Ascending aorta (tissue), 2 donors: ENCODE measurements at regions not wholly inside any gene's neighbourhood (a gene's known extent, or its start where the extent isn't known, plus 50 kb on each side); places are given as distances from the start of the nearest gene placed in this dataset.

Experiments used
- DNase-seq, 2 donors: peaks; one replicate each; pipeline ENCODE4 v3.0.0-alpha.2; 2019; ENCODE audit warnings: low spot score in 2 of 2
- H3K27ac ChIP-seq, 2 donors: fragments of 200-600 bp; sonication (generic); one replicate each; pipeline ENCODE4 v1.5.1; 2016 to 2017; ENCODE audit warnings: mild to moderate bottlenecking in 1 of 2
- H3K27me3 ChIP-seq: fragments of 200-600 bp; sonication (generic); one replicate; pipeline ENCODE4 v1.5.1; 2017
- H3K36me3 ChIP-seq, 2 donors: fragments of 200-600 bp; sonication (generic); one replicate each; pipeline ENCODE4 v1.5.1; 2016
- H3K4me1 ChIP-seq, 2 donors: fragments of 200-600 bp; sonication (generic); one replicate each; pipeline ENCODE4 v1.5.1; 2016 to 2017; ENCODE audit warnings: mild to moderate bottlenecking in 1 of 2
- H3K4me3 ChIP-seq, 2 donors: fragments of 200-600 bp; sonication (generic); one replicate each; pipeline ENCODE4 v1.5.1; 2016 to 2017; ENCODE audit warnings: mild to moderate bottlenecking in 1 of 2
- H3K9me3 ChIP-seq, 2 donors: fragments of 200-600 bp; sonication (generic); one replicate each; pipeline ENCODE4 v1.5.1; 2016
- CTCF ChIP-seq, 3 experiments: fragments of 200-600 bp in 2 of 3; fragments of 450-650 bp in 1 of 3; sonication (generic) in 2 of 3; IDR thresholded peaks; one replicate each; pipeline ENCODE4 v1.5.1; 2016 to 2019; ENCODE audit warnings: antibody characterized with exemption in 3 of 3, mild to moderate bottlenecking in 1 of 3, moderate library complexity in 1 of 3
- intact Hi-C: fragments of 100-400 bp; cut with DNase I; formaldehyde crosslinking; loops from one replicate; pipeline ENCODE4 v1.15.1; 2023

GRCh38 chr21:25054689-25055088, 552.6 kb downstream of the MRPL39 start:
- no peak overlapping the region for H3K4me3 ChIP-seq
- TF ChIP-seq CTCF (IDR thresholded peaks at IDR 0.05) = no peak
- intact Hi-C loops = no loop called here
- no peaks in the 10 kb centered on the region for H3K36me3 ChIP-seq
- no peaks in the 10 kb centered on the region for H3K4me1 ChIP-seq
- H3K27ac ChIP-seq = no peak overlapping the region
- no peak for DNase-seq
- H3K9me3 ChIP-seq = no peaks in the 10 kb centered on the region
- H3K27me3 ChIP-seq = no peaks in the 10 kb centered on the region

DNA sequence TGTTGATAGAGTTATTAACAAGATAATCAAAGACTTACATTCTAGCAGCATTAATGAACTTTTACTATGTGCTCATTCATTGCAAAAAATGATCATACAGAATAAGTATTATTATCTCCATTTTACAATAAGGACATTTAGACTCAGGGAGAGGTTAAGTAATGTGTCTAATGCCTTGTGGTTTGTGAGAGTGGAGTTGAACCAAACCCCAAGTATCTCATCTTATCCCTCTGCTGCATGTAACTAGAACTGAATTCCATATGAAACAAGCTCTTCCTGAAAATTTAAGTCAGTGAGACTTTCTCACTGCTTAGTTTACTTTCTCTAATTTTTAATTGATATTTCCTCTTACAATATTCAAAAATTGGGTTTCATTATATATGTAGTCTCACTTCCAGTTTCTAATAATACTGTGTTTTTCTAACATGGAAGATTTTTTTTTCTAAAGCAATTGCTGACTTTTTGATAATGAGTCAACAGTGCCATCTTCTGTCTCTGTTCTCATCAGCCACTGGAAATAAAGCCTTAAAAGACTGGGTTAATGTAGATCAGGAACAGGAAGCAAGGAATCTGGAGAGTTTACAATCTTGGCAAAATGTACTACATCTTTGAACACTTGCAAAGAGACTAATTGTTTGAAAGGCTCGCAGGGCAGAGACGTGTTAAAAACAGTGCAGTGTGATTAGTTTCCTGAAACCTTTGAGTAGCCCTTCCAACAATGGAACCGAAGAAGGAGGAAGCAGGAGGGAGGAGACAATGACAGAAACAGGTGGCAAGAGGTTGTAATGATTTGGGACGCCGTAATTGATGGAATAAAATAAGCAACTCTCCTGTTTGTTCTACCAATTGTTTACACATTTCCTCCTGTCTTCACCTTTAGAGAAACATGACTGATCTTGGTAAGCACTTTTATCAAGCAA, 567.6 kb downstream of the MRPL39 start:
- intact Hi-C loops = no loop called here
- no peak overlapping the region for H3K27ac ChIP-seq
- DNase-seq = no peak

GRCh38 chr21:25036775-25037174, 570.5 kb downstream of the MRPL39 start:
- Histone ChIP-seq H3K27ac (no peak overlapping the region), H3K4me1 (no peaks in the 10 kb centered on the region), H3K36me3 (no peaks in the 10 kb centered on the region), H3K4me3 (no peak overlapping the region), H3K9me3 (no peaks in the 10 kb centered on the region), H3K27me3 (no peaks in the 10 kb centered on the region)
- no peak for DNase-seq
- intact Hi-C loops = no loop called here
- TF ChIP-seq CTCF (IDR thresholded peaks at IDR 0.05) = no peak

More for the DNA sequence above, 567.6 kb downstream of the MRPL39 start:
- H3K36me3 ChIP-seq = no peaks in the 10 kb centered on the region
- no peaks in the 10 kb centered on the region for H3K27me3 ChIP-seq
- no peaks in the 10 kb centered on the region for H3K9me3 ChIP-seq
- TF ChIP-seq CTCF (IDR thresholded peaks at IDR 0.05) = no peak
- H3K4me3 ChIP-seq = no peak overlapping the region
- no peaks in the 10 kb centered on the region for H3K4me1 ChIP-seq

- no peaks in the 10 kb centered on the region for H3K4me1 ChIP-seq
- no peaks in the 10 kb centered on the region for H3K27me3 ChIP-seq
- intact Hi-C loops = no loop called here
- no peak overlapping the region for H3K4me3 ChIP-seq
- TF ChIP-seq CTCF (IDR thresholded peaks at IDR 0.05) = no peak
- H3K9me3 ChIP-seq = no peaks in the 10 kb centered on the region
- no peak for DNase-seq
- no peaks in the 10 kb centered on the region for H3K36me3 ChIP-seq
- H3K27ac ChIP-seq = no peak overlapping the region
These were observed 575.5 kb downstream of the MRPL39 start for GRCh38 chr21:25031750-25032149.

DNA sequence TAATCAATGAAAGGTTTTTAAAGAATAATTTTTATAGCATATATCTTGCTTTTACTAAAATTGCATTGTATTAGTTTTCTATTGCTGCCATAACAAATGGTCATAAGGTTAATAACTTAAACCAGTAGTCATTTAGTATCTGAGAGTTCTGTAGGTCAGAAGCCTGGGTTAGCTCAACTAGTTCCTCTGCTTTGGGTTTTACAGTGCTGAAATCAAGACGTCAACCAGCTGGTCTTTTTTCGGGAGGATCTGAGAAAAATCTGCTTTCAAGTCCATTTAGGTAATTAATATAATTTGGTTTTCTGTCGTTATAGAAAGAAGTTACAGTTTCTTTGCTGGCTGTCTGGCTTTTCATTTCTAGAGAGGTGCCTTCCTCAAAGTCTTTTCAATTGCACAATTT, 577.7 kb downstream of the MRPL39 start:
- H3K27me3 ChIP-seq = no peaks in the 10 kb centered on the region
- no peaks in the 10 kb centered on the region for H3K4me1 ChIP-seq
- no peak overlapping the region for H3K4me3 ChIP-seq
- H3K27ac ChIP-seq = no peak overlapping the region
- H3K9me3 ChIP-seq = no peaks in the 10 kb centered on the region
- TF ChIP-seq CTCF (IDR thresholded peaks at IDR 0.05) = no peak
- no peak for DNase-seq
- H3K36me3 ChIP-seq = no peaks in the 10 kb centered on the region
- intact Hi-C loops = no loop called here
